Neural crest cell (in vitro differentiated cells): ENCODE measurements at regions not wholly inside any gene's neighbourhood (a gene's known extent, or its start where the extent isn't known, plus 50 kb on each side); places are given as distances from the start of the nearest gene placed in this dataset.
A peak's percentile ranks its signal among the peaks of the same experiment; 100 is the strongest.

Experiments used
- DNase-seq: peaks from one replicate; pipeline ENCODE4 v3.0.0; 2021; ENCODE audit warnings: low read depth, mixed read lengths, low spot score
- H3K27ac Mint-ChIP-seq: one replicate; pipeline ENCODE4 v1.8.0; 2021; ENCODE audit warnings: mild to moderate bottlenecking, mixed read lengths; ENCODE audit not compliant: unreplicated experiment
- H3K27me3 Mint-ChIP-seq: 2 replicates; pipeline ENCODE4 v1.8.0; 2021; ENCODE audit warnings: low read depth, mild to moderate bottlenecking, mixed read lengths
- H3K36me3 Mint-ChIP-seq: 2 replicates; pipeline ENCODE4 v1.8.0; 2021; ENCODE audit warnings: low read depth, mild to moderate bottlenecking, mixed read lengths
- H3K4me1 Mint-ChIP-seq: 2 replicates; pipeline ENCODE4 v1.8.0; 2021; ENCODE audit warnings: mixed read lengths
- H3K4me3 Mint-ChIP-seq: one replicate; pipeline ENCODE4 v1.8.0; 2021; ENCODE audit warnings: mild to moderate bottlenecking, mixed read lengths
- H3K9me3 Mint-ChIP-seq: 2 replicates; pipeline ENCODE4 v1.8.0; 2021; ENCODE audit warnings: mixed read lengths
- TF ChIP-seq, protein P1 (sequence below): fragments of 200-600 bp; sonication (generic); conservative IDR thresholded peaks from 2 replicates; pipeline ENCODE4 v1.5.0; 2021; ENCODE audit warnings: antibody characterized with exemption, mild to moderate bottlenecking

DNA sequence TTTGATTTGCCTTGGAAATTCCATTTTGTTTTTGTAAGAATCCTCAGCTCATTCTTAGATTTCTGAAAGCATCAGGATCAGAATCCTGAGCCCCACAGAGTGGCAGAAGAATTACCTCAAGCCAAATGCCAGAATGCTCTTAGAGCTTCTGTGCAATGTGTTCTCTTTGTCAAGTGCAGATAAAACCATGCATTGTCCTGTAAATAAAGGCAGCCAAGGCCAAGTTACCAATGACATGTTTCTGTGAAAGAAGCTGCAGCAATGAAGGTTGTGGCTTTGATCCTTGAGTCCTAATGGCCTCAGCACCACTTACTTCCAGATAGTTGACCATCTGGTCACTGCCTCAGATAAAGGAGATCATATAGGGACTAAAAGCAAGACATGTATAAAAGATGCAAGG lies 343.3 kb upstream of the AKR1E2 start:
- Mint-ChIP-seq H3K36me3 (no peaks in the 10 kb centered on the region), H3K4me1 (peaks cover 31% of the 10 kb centered on the region), H3K27me3 (no peaks in the 10 kb centered on the region), H3K9me3 (no peaks in the 10 kb centered on the region), H3K4me3 (no peak overlapping the region), H3K27ac (no peak overlapping the region)
- TF ChIP-seq, protein P1, sequence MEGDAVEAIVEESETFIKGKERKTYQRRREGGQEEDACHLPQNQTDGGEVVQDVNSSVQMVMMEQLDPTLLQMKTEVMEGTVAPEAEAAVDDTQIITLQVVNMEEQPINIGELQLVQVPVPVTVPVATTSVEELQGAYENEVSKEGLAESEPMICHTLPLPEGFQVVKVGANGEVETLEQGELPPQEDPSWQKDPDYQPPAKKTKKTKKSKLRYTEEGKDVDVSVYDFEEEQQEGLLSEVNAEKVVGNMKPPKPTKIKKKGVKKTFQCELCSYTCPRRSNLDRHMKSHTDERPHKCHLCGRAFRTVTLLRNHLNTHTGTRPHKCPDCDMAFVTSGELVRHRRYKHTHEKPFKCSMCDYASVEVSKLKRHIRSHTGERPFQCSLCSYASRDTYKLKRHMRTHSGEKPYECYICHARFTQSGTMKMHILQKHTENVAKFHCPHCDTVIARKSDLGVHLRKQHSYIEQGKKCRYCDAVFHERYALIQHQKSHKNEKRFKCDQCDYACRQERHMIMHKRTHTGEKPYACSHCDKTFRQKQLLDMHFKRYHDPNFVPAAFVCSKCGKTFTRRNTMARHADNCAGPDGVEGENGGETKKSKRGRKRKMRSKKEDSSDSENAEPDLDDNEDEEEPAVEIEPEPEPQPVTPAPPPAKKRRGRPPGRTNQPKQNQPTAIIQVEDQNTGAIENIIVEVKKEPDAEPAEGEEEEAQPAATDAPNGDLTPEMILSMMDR = no peak
- no peak for DNase-seq

DNA sequence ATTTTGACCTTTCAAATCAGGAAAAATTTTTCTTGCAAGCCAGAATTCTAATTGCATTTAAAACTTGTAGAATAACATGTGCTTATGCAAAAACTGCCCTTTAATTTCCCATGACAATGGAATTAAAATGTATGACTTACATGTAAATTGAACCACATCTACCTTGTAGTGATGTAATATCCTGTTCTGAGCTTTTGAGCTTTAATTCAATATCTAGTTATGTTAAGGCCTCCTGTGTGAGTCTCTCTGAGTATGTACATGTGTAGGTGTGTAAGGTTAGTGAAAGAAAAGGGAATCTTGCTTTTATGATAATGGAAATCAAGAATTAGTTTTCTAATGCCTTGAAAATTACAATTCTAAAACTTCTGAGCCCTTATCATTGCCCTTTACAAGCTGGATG lies 344.8 kb upstream of the AKR1E2 start:
- Mint-ChIP-seq H3K4me3 (no peak overlapping the region), H3K27me3 (no peaks in the 10 kb centered on the region), H3K4me1 (peaks cover 31% of the 10 kb centered on the region), H3K36me3 (no peaks in the 10 kb centered on the region), H3K9me3 (no peaks in the 10 kb centered on the region), H3K27ac (no peak overlapping the region)
- no peak for DNase-seq
- TF ChIP-seq, protein P1 = no peak

DNA sequence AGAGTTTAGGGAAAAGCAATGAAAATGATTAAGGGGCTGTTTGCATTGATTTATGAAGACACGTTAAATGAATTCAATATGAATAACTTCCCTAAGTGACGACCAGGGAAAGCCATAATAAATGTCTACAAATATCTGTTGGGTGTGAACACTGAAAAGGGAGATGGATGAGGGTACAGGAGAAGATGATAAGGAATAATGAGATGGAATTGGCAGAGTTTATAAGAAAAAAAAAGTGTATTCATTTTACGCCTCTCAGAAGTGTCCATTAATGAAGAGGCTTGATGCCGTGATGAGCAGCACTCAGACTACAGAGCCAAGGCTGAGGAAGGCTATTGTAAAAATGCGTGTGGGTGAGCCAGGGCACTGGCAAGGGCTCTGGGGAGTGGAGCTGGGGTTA lies 346.7 kb upstream of the AKR1E2 start:
- TF ChIP-seq, protein P1 = no peak
- H3K4me3 Mint-ChIP-seq = no peak overlapping the region
- no peaks in the 10 kb centered on the region for H3K36me3 Mint-ChIP-seq
- H3K4me1 Mint-ChIP-seq = peaks cover 31% of the 10 kb centered on the region
- no peaks in the 10 kb centered on the region for H3K27me3 Mint-ChIP-seq
- H3K27ac Mint-ChIP-seq = no peak overlapping the region
- no peaks in the 10 kb centered on the region for H3K9me3 Mint-ChIP-seq
- DNase-seq = no peak

DNA sequence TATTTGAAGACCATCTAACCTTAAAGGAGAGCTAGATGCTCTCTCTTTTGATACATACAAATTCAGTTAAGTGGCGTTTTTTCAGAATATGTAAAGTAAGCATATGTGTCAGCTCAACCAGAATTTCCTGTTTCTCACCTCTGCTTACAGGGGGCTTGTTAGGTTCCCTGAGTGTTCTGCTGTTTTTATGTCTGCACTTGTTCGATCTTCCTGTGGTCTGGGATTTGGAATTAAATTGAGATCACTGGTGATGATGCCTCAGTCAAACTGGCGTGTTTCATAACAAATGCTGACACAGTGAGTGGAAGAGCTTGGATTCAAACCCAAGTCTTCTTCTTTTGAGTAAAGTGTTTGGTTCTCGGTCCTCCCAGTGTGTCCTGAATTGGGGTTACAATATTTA lies 348.3 kb upstream of the AKR1E2 start:
- no peak overlapping the region for H3K4me3 Mint-ChIP-seq
- H3K36me3 Mint-ChIP-seq = no peaks in the 10 kb centered on the region
- DNase-seq = no peak
- H3K27ac Mint-ChIP-seq = no peak overlapping the region
- TF ChIP-seq, protein P1 = no peak
- H3K27me3 Mint-ChIP-seq = no peaks in the 10 kb centered on the region
- peaks cover 22% of the 10 kb centered on the region for H3K4me1 Mint-ChIP-seq
- H3K9me3 Mint-ChIP-seq = no peaks in the 10 kb centered on the region

DNA sequence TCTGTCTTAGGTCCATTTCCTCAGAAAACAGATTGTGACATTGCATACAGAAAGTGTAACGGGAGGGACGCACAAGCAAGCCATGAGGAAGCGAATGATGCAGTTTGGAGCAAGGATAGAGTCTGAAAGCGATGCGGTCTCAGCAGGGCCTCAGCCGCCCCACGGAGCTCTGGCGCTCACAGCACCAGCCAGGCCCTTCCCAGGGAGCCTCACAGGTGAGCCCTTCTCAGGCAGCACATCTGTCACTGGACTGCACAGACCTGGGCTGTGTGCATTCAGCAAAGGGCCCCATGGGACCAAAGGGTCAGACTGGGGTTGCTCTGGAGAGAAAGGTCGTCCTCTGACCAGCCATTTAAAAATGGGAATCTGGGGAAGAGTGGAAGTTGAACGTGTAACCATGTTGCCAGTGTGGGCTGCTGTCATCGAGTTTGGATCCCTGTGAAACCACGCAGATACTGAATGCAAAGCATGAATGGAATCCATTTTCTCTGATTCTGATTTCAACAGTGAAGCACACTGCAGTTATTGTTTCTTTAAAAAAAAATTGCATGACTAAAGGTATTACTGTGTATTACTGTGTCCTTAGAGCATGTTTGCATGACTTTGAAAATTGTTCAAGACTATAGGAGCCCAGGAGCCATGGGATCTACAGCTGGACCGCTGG lies 350.0 kb upstream of the AKR1E2 start:
- TF ChIP-seq, protein P1 = no peak
- Mint-ChIP-seq H3K4me3 (no peak overlapping the region), H3K27ac (peak overlapping the region; percentile 57), H3K27me3 (no peaks in the 10 kb centered on the region), H3K9me3 (no peaks in the 10 kb centered on the region), H3K4me1 (peaks cover 16% of the 10 kb centered on the region), H3K36me3 (no peaks in the 10 kb centered on the region)
- no peak for DNase-seq
